Astrocyte of the cerebellum (primary cell): ENCODE measurements at regions not wholly inside any gene's neighbourhood (a gene's known extent, or its start where the extent isn't known, plus 50 kb on each side); places are given as distances from the start of the nearest gene placed in this dataset.

Source experiments
- DNase-seq: peaks from one replicate; pipeline ENCODE4 v3.0.0-alpha.2; 2011; ENCODE audit warnings: low read depth
- H3K4me3 ChIP-seq: 2 replicates; pipeline ENCODE4 v1.5.1; 2011; ENCODE audit warnings: mild to moderate bottlenecking, low read depth, low read length, moderate library complexity
- in situ Hi-C: cut with HindIII; loops from 2 replicates; pipeline ENCODE4 v1.10.0; 2017; ENCODE audit warnings: low sequenced_read_pairs
- TF ChIP-seq, protein P1 (sequence below): IDR thresholded peaks from 2 replicates; pipeline ENCODE4 v1.5.1; 2012; ENCODE audit warnings: low read length, low read depth, moderate library complexity, mild to moderate bottlenecking; ENCODE audit errors: missing control alignments

DNA sequence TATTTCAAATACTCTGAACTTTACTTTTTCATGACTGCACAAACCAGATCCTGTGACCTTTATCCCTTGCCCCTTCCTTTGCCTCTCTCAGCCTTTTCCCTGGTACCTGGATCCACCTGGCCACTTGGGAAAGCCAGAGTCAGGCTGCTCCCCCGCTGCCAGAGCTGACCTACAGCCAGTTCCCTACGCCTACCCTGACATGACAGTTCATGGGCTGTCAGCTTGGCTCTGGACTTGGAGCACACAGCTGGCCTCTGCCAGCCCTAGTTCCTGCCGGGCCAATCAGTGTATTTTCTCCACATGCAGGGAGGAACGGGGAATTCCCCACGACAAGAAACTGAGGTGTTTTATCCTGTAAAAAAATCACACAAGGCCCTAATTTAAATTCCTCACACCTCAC is 382.6 kb downstream of the INSC start:
- H3K4me3 ChIP-seq = no peak overlapping the region
- TF ChIP-seq, protein P1, sequence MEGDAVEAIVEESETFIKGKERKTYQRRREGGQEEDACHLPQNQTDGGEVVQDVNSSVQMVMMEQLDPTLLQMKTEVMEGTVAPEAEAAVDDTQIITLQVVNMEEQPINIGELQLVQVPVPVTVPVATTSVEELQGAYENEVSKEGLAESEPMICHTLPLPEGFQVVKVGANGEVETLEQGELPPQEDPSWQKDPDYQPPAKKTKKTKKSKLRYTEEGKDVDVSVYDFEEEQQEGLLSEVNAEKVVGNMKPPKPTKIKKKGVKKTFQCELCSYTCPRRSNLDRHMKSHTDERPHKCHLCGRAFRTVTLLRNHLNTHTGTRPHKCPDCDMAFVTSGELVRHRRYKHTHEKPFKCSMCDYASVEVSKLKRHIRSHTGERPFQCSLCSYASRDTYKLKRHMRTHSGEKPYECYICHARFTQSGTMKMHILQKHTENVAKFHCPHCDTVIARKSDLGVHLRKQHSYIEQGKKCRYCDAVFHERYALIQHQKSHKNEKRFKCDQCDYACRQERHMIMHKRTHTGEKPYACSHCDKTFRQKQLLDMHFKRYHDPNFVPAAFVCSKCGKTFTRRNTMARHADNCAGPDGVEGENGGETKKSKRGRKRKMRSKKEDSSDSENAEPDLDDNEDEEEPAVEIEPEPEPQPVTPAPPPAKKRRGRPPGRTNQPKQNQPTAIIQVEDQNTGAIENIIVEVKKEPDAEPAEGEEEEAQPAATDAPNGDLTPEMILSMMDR = no peak
- no peak for DNase-seq
- in situ Hi-C loops = no loop called here

DNA sequence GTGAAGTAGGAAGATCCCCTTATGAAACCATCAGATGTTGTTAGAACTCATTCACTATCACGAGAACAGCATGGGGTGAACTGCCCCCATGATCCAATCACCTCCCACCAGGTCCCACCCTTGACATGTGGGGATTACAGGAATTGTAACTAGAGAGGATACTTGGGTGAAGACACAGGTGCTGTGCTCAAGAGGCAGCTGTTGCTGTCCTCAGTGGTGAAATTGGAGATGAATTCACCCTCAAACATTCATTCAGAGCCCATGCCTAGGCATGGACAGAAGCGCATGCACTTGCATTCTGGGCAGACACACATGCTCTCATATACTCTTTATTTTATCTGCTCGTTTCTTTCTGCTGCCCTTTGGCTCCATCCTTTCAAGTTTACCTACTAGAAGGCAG is 385.0 kb downstream of the INSC start:
- H3K4me3 ChIP-seq = no peak overlapping the region
- in situ Hi-C loops = no loop called here
- TF ChIP-seq, protein P1 = no peak
- DNase-seq = no peak

DNA sequence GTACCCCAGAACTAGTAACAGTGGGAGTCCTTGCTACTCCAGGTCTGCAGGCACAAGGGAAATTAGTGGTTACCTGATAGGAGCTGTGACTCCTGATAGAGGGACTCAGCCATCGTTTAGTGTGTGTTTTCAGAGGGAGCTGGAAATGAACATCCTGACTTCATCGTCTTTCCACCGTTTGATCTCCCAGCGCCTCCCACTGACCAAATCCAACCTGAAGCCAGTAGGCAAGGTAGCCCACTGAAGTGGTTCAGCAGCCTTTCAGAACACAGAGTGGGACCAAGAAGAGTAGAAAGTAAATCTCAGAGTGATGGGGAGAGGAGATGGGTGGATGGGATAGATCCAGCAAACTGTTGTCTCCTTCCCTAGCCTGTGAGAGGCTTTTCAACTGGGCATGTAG is 385.9 kb downstream of the INSC start:
- in situ Hi-C loops = no loop called here
- DNase-seq = no peak
- no peak overlapping the region for H3K4me3 ChIP-seq
- TF ChIP-seq, protein P1 = no peak

GRCh38 chr11:15501566-15501965 is 386.8 kb downstream of the INSC start:
- DNase-seq = no peak
- in situ Hi-C loops = no loop called here
- no peak overlapping the region for H3K4me3 ChIP-seq
- TF ChIP-seq, protein P1 = no peak

DNA sequence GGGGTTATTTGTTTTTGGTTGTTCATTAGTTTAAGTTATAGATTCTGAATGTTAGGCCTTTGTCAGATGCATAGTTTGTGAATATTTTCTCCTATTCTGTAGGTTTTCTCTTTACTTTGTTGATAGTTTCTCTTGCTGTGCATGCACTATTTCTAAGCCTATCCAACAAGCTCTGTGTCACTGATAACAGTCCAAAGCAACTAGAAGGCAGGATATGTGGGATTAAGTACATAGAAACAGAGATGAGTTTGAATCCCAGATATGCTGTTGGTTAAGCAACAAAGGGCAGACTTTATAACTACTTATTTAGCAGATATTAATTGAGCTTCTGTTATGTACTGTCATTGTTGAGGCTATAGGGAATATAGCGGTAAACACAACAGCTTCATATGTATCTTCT is 390.4 kb downstream of the INSC start:
- no peak overlapping the region for H3K4me3 ChIP-seq
- in situ Hi-C loops = no loop called here
- TF ChIP-seq, protein P1 = no peak
- no peak for DNase-seq

DNA sequence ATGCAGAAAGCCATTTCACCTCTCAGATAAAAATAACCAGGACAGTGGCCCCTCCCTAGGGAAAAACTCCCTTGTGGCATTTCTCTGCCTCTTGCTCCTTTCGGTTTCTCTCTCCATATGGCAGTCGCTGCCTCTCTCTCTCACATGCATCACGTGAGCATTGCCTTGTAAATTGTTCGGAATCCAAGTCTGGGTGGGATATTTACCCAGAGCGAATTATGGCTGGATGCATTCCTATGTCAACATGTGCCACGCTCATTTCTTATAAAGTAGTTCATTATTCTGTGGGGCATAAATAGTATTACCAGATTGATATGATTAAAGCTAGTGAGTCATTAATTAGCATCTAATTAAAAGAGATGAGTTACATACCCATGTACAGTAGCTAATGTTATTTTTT is 392.9 kb downstream of the INSC start:
- in situ Hi-C loops = no loop called here
- H3K4me3 ChIP-seq = no peak overlapping the region
- DNase-seq = no peak
- TF ChIP-seq, protein P1 = no peak

DNA sequence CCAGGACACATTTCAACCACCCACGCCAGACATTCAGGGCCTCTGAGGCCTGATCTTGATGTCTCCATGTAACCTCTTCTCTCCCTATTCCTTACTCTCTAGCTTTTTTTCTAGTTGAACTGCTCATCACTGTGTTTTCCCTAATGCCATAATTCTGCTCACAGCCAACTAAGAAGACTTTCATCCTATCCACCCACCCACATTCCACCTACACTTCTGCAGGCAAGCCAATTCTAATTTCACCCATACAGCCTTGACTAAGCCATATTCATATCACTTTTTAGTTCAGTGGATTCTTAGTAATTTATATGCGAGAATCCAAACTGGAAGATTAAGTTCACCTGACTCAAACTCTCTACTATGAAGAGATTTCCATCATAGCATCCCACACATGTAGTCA is 394.4 kb downstream of the INSC start:
- DNase-seq = no peak
- TF ChIP-seq, protein P1 = no peak
- in situ Hi-C loops = no loop called here
- no peak overlapping the region for H3K4me3 ChIP-seq
